ENCODE measurements at regions not wholly inside any gene's neighbourhood (a gene's known extent, or its start where the extent isn't known, plus 50 kb on each side); places are given as distances from the start of the nearest gene placed in this dataset.

DNA sequence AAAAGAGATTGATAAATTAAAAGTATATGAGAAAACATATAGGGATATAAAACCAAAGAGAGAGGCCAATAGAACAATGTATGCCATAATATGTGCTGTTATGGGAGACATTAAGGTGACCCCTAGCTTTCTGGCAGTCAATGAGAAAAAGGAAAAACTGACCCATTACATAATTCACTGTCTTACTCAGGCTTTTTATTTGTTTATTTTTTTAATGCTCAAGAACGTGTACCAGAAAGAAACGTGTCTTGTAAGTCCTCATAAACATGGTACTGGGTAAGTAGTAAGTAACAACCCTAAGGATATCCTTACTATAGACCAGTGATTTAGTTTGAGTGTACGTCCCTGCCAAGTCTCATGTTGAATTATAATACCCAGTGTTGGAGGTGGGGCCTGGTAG, 160.8 kb upstream of the PHACTR1 start:
- Histone ChIP-seq H3K79me2 (ENCODE audit: control insufficient read depth, insufficient read depth, low read length) (no peaks in the 10 kb centered on the region), H3K9ac (ENCODE audit: insufficient read depth, low read length) (no peak overlapping the region), H4K20me1 (ENCODE audit: control insufficient read depth, extremely low read depth, insufficient read depth, low read length) (no peaks in the 10 kb centered on the region), H3K9me3 (ENCODE audit: control insufficient read depth, insufficient read depth, low read depth, low read length) (no peaks in the 10 kb centered on the region), H3K27ac (ENCODE audit: insufficient read depth, low read length) (no peak overlapping the region), H3K4me3 (replicated peaks in 1 of 4; ENCODE audit: control extremely low read depth in 1 of 4, insufficient read depth in 1 of 4, low read depth in 3 of 4, low read length in 4 of 4) (no peak overlapping the region), H3K36me3 (ENCODE audit: control insufficient read depth, insufficient read depth, low read length) (no peaks in the 10 kb centered on the region), H3K27me3 (ENCODE audit: control insufficient read depth, insufficient read depth, low read length) (no peaks in the 10 kb centered on the region), H3K4me2 (ENCODE audit: extremely low read depth, insufficient read depth, low read length) (no peak overlapping the region), H3K4me1 (ENCODE audit: control insufficient read depth, extremely low read depth, insufficient read depth, low read length) (no peaks in the 10 kb centered on the region), H2AFZ (ENCODE audit: low read length) (no peak overlapping the region)
- no peak for TF ChIP-seq EZH2 (IDR thresholded peaks at IDR 0.05; ENCODE audit: low read length, missing control alignments)
- TF ChIP-seq, protein P1, sequence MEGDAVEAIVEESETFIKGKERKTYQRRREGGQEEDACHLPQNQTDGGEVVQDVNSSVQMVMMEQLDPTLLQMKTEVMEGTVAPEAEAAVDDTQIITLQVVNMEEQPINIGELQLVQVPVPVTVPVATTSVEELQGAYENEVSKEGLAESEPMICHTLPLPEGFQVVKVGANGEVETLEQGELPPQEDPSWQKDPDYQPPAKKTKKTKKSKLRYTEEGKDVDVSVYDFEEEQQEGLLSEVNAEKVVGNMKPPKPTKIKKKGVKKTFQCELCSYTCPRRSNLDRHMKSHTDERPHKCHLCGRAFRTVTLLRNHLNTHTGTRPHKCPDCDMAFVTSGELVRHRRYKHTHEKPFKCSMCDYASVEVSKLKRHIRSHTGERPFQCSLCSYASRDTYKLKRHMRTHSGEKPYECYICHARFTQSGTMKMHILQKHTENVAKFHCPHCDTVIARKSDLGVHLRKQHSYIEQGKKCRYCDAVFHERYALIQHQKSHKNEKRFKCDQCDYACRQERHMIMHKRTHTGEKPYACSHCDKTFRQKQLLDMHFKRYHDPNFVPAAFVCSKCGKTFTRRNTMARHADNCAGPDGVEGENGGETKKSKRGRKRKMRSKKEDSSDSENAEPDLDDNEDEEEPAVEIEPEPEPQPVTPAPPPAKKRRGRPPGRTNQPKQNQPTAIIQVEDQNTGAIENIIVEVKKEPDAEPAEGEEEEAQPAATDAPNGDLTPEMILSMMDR (conservative IDR thresholded peaks at IDR 0.05 in 1 of 2, IDR thresholded peaks at IDR 0.05 in 1 of 2; ENCODE audit: low read depth in 1 of 2, low read length in 2 of 2): no peak
- DNase-seq (ENCODE audit: low read depth in 2 of 2): no peak

DNA sequence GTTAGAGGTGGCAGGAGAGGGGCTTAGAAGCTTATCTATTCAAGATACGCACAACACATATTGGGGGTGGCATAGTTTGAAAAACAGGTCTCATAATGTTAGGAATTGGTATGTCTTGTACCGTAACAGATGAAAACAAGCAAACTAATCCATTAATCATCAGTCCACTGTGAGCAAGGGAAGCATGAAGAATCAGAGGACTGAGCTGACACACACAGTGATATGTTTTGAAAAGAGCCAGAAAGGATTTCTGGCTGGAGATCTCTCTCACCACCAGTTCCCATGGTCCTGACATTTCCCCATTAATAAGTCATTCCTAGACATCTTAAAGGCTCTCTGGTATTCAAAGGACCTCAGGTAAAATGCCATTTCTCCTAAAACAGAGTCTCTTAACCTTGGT, 158.8 kb upstream of the PHACTR1 start:
- no peak overlapping the region for H3K4me3 ChIP-seq (replicated peaks in 1 of 4; ENCODE audit: control extremely low read depth in 1 of 4, insufficient read depth in 1 of 4, low read depth in 3 of 4, low read length in 4 of 4)
- TF ChIP-seq EZH2 (IDR thresholded peaks at IDR 0.05; ENCODE audit: low read length, missing control alignments): no peak
- TF ChIP-seq, protein P1 (conservative IDR thresholded peaks at IDR 0.05 in 1 of 2, IDR thresholded peaks at IDR 0.05 in 1 of 2; ENCODE audit: low read depth in 1 of 2, low read length in 2 of 2): no peak
- no peak overlapping the region for H2AFZ ChIP-seq (ENCODE audit: low read length)
- no peak overlapping the region for H3K27ac ChIP-seq (ENCODE audit: insufficient read depth, low read length)
- DNase-seq (ENCODE audit: low read depth in 2 of 2): peak in 1 of 2 donors; percentile 54
- H3K9me3 ChIP-seq (ENCODE audit: control insufficient read depth, insufficient read depth, low read depth, low read length): no peaks in the 10 kb centered on the region
- no peaks in the 10 kb centered on the region for H3K36me3 ChIP-seq (ENCODE audit: control insufficient read depth, insufficient read depth, low read length)
- no peaks in the 10 kb centered on the region for H3K27me3 ChIP-seq (ENCODE audit: control insufficient read depth, insufficient read depth, low read length)
- no peak overlapping the region for H3K9ac ChIP-seq (ENCODE audit: insufficient read depth, low read length)
- no peaks in the 10 kb centered on the region for H3K4me1 ChIP-seq (ENCODE audit: control insufficient read depth, extremely low read depth, insufficient read depth, low read length)
- H3K4me2 ChIP-seq (ENCODE audit: extremely low read depth, insufficient read depth, low read length): no peak overlapping the region
- no peaks in the 10 kb centered on the region for H4K20me1 ChIP-seq (ENCODE audit: control insufficient read depth, extremely low read depth, insufficient read depth, low read length)
- H3K79me2 ChIP-seq (ENCODE audit: control insufficient read depth, insufficient read depth, low read length): no peaks in the 10 kb centered on the region

DNA sequence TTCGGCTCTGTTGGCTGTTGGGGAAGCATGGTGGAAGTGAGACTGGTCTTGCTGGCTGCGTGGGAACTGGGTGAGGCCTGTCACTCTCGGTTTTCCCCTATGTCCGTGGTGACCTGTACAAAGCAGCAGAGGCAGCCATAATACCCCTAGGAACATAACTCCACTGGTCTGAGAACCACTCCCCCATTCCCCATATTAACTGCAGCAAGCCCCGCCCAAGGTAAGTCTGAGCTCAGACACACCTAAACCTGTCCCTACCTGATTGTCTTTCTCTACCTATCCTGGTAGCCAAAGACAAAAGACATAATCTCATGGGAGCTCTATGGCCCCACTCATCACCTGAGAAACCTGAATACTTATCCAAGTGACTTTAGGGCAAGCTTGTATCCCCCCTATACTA, 156.3 kb upstream of the PHACTR1 start:
- Histone ChIP-seq H3K4me2 (ENCODE audit: extremely low read depth, insufficient read depth, low read length) (no peak overlapping the region), H3K4me3 (replicated peaks in 1 of 4; ENCODE audit: control extremely low read depth in 1 of 4, insufficient read depth in 1 of 4, low read depth in 3 of 4, low read length in 4 of 4) (no peak overlapping the region), H3K4me1 (ENCODE audit: control insufficient read depth, extremely low read depth, insufficient read depth, low read length) (no peaks in the 10 kb centered on the region), H3K27ac (ENCODE audit: insufficient read depth, low read length) (no peak overlapping the region), H3K27me3 (ENCODE audit: control insufficient read depth, insufficient read depth, low read length) (no peaks in the 10 kb centered on the region), H3K79me2 (ENCODE audit: control insufficient read depth, insufficient read depth, low read length) (no peaks in the 10 kb centered on the region), H3K9me3 (ENCODE audit: control insufficient read depth, insufficient read depth, low read depth, low read length) (no peaks in the 10 kb centered on the region), H3K36me3 (ENCODE audit: control insufficient read depth, insufficient read depth, low read length) (no peaks in the 10 kb centered on the region), H4K20me1 (ENCODE audit: control insufficient read depth, extremely low read depth, insufficient read depth, low read length) (no peaks in the 10 kb centered on the region), H3K9ac (ENCODE audit: insufficient read depth, low read length) (no peak overlapping the region), H2AFZ (ENCODE audit: low read length) (no peak overlapping the region)
- TF ChIP-seq, protein P1 (conservative IDR thresholded peaks at IDR 0.05 in 1 of 2, IDR thresholded peaks at IDR 0.05 in 1 of 2; ENCODE audit: low read depth in 1 of 2, low read length in 2 of 2): no peak
- TF ChIP-seq EZH2 (IDR thresholded peaks at IDR 0.05; ENCODE audit: low read length, missing control alignments): no peak
- DNase-seq (ENCODE audit: low read depth in 2 of 2): no peak

Data from fibroblast of lung (primary cell).